GM12892 (cell line): ENCODE measurements at regions not wholly inside any gene's neighbourhood (a gene's known extent, or its start where the extent isn't known, plus 50 kb on each side); places are given as distances from the start of the nearest gene placed in this dataset.

Source experiments
- DNase-seq: peaks from one replicate; pipeline ENCODE4 v3.0.0; 2011; ENCODE audit not compliant: insufficient read length
- FAIRE-seq: peaks from 2 replicates; lab custom pipeline; 2011; peaks lifted over from hg19 to GRCh38; lab: Jason Lieb, UNC
- POLR2A ChIP-seq: IDR thresholded peaks from 2 replicates; pipeline ENCODE4 v1.6.1; 2011; ENCODE audit warnings: low read depth, low read length, control low read depth
- POLR2AphosphoS5 ChIP-seq: IDR thresholded peaks from 2 replicates; pipeline ENCODE4 v1.6.1; 2011; ENCODE audit warnings: low read depth, low read length, control low read depth
- TAF1 ChIP-seq: IDR thresholded peaks from 2 replicates; pipeline ENCODE4 v1.6.1; 2011; ENCODE audit warnings: low read depth, mild to moderate bottlenecking, control low read depth, low read length, borderline replicate concordance

- TF ChIP-seq POLR2A (no peak), POLR2AphosphoS5 (no peak), TAF1 (no peak)
- no peak for DNase-seq
- FAIRE-seq, result no peak
Measured at GRCh38 chr7:46725838-46726237, 804.8 kb upstream of the IGFBP3 start.

GRCh38 chr7:46725136-46725535 lies 804.1 kb upstream of the IGFBP3 start:
- no peak for TF ChIP-seq POLR2AphosphoS5
- FAIRE-seq, result no peak
- no peak for DNase-seq

DNA sequence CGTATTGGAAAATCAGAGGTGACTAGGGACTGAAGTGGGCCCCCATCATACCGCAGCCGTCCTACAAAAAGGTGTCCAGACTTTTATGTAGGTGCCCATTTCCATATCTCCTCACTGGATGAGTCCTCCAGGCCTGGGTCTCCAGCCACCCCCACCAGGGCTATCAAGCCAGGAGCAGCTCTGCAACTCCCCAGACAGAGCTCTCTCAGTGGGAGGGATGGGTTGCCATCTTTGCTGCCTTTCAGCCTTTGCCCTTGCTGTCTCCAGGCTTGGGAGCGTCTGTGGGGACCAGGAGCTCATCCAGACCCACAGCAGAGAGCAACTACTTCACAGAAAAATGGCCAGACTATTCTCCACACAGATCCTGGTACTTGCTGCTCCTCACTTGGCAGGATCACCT lies 802.7 kb upstream of the IGFBP3 start:
- DNase-seq (no peak), FAIRE-seq (no peak)
- TF ChIP-seq POLR2AphosphoS5, result no peak
- TF ChIP-seq TAF1, result no peak
- no peak for TF ChIP-seq POLR2A

GRCh38 chr7:46723003-46723402 lies 801.9 kb upstream of the IGFBP3 start:
- TF ChIP-seq POLR2A, result no peak
- TF ChIP-seq TAF1, result no peak
- TF ChIP-seq POLR2AphosphoS5, result no peak
- DNase-seq (no peak), FAIRE-seq (no peak)

DNA sequence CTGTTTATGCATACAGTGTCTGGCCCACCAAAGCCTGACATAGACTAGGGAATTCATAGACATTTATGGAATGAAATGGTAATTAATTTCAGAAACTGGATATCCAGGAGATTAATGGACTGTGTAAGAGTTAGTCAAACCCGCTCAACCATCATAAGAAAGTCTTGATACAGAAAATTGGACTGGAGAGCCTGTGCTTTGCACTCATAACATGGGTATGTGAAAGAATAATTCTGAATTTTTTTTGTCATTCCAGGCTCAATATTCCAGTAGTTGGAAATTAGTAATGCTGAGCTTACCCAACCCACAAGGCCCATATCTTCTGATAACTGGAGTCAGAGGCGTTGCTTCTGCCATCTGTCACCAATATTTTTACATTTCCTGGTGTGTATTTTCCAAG lies 799.7 kb upstream of the IGFBP3 start:
- TF ChIP-seq POLR2A (no peak), POLR2AphosphoS5 (no peak), TAF1 (no peak)
- DNase-seq (no peak), FAIRE-seq (no peak)

- no peak for FAIRE-seq
- TF ChIP-seq POLR2A, result no peak
Measured at GRCh38 chr7:46719616-46720015, 798.5 kb upstream of the IGFBP3 start.

DNA sequence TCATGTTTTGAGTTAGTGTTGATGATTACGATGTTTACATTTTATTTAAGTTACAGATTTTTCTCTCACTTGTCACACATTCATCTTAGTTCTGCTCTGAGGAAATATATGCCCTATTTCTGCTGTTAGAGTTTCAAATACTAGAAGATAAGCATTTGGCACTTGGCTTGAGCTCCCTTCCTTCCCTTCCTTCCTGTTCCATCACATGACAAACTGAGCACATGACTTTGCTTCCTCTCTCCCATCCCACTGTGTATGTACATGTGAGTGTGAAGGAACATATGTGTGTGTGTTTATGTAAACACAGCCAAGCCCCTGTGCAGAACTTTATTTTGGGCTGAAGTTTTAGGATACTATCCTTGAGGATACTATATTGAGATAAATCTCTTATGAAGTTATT lies 795.9 kb upstream of the IGFBP3 start:
- FAIRE-seq, result no peak
- no peak for DNase-seq
- no peak for TF ChIP-seq POLR2AphosphoS5
- no peak for TF ChIP-seq TAF1
- TF ChIP-seq POLR2A, result no peak

More at GRCh38 chr7:46719616-46720015, 798.5 kb upstream of the IGFBP3 start:
- no peak for DNase-seq

- no peak for FAIRE-seq
- TF ChIP-seq POLR2AphosphoS5 (no peak), POLR2A (no peak), TAF1 (no peak)
- DNase-seq, result no peak
Measured at GRCh38 chr7:46715579-46715978, 794.5 kb upstream of the IGFBP3 start.

DNA sequence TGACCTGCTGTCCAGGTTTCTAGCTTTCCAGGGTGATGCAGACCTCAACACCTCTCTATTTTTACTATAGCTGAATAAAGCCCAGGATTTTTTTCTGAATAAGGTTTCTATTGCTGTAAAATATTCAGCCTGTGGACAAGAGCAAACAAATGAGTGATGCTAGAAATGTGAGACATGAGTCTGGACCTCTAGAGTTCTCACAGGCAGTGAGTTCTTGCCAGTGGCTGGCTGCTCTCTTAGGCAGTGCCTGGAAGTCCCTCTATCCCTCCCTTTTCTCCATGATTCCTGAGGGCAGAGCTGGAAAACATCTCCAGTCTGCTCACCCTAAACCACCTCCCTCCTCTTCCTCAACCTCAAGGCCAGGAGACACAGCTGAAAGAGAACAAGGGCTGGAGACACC lies 793.8 kb upstream of the IGFBP3 start:
- FAIRE-seq (no peak), DNase-seq (no peak)
- TF ChIP-seq TAF1 (no peak), POLR2AphosphoS5 (no peak), POLR2A (no peak)

GRCh38 chr7:46713868-46714596 lies 793.0 kb upstream of the IGFBP3 start:
- DNase-seq (no peak), FAIRE-seq (no peak)
- TF ChIP-seq TAF1 (no peak), POLR2A (no peak), POLR2AphosphoS5 (no peak)

DNA sequence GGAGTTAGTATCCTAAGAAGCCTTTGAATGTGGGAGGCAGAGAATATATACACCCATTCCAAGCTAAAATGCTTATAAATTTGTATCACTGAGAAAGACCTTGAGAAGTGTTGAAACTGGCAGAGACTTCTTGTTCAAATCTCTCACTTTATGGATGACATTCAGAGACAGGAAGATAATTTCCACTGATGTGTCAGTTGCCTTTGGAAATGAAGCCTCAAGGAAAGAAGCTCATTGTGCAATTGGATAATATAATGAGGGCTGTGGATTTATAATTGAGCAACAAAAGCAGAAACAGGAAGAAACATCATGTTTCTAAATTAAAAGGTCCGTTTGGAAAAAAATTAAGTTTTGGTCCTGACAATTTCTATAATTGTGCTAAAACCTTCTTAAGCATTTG lies 789.9 kb upstream of the IGFBP3 start:
- no peak for DNase-seq
- TF ChIP-seq POLR2A, result no peak
- TF ChIP-seq POLR2AphosphoS5, result no peak
- TF ChIP-seq TAF1, result no peak
- FAIRE-seq, result no peak

- FAIRE-seq (no peak), DNase-seq (no peak)
- TF ChIP-seq POLR2AphosphoS5 (no peak), TAF1 (no peak), POLR2A (no peak)
Measured at GRCh38 chr7:46707973-46708372, 786.9 kb upstream of the IGFBP3 start.
